ENCODE measurements at regions not wholly inside any gene's neighbourhood (a gene's known extent, or its start where the extent isn't known, plus 50 kb on each side); places are given as distances from the start of the nearest gene placed in this dataset.
A peak's percentile ranks its signal among the peaks of the same experiment; 100 is the strongest.

GRCh38 chr2:156164091-156164720, 168.3 kb downstream of the NR4A2 start:
- no peak for DNase-seq

GRCh38 chr2:156158808-156159207, 173.7 kb downstream of the NR4A2 start:
- peak; percentile 39 for DNase-seq

- DNase-seq: no peak
Observed at GRCh38 chr2:156157670-156158069, 174.9 kb downstream of the NR4A2 start.

GRCh38 chr2:156156580-156156979, 175.9 kb downstream of the NR4A2 start:
- no peak for DNase-seq

- no peak for DNase-seq
Observed at GRCh38 chr2:156155319-156155718, 177.2 kb downstream of the NR4A2 start.

- no peak for DNase-seq
Observed at GRCh38 chr2:156151351-156151750, 181.2 kb downstream of the NR4A2 start.

- DNase-seq: no peak
Observed at GRCh38 chr2:156147594-156148330, 184.8 kb downstream of the NR4A2 start.

- DNase-seq: no peak
Observed at GRCh38 chr2:156145976-156146375, 186.5 kb downstream of the NR4A2 start.

- no peak for DNase-seq
Observed at GRCh38 chr2:156145469-156145868, 187.1 kb downstream of the NR4A2 start.

GRCh38 chr2:156136566-156136965, 196.0 kb downstream of the NR4A2 start:
- no peak for DNase-seq

- no peak for DNase-seq
Observed at GRCh38 chr2:156134887-156135286, 197.6 kb downstream of the NR4A2 start.

- DNase-seq: no peak
Observed at GRCh38 chr2:156132941-156133340, 199.6 kb downstream of the NR4A2 start.

- no peak for DNase-seq
Observed at GRCh38 chr2:156132130-156132529, 200.4 kb downstream of the NR4A2 start.

GRCh38 chr2:156129227-156129626, 203.3 kb downstream of the NR4A2 start:
- DNase-seq: no peak

- DNase-seq: no peak
Observed at GRCh38 chr2:156125018-156125417, 207.5 kb downstream of the NR4A2 start.

GRCh38 chr2:156124458-156124857, 208.1 kb downstream of the NR4A2 start:
- no peak for DNase-seq

- DNase-seq: no peak
Observed at GRCh38 chr2:156118753-156119416, 213.6 kb downstream of the NR4A2 start.

- no peak for DNase-seq
Observed at GRCh38 chr2:156116113-156116512, 216.4 kb downstream of the NR4A2 start.

- DNase-seq: no peak
Observed at GRCh38 chr2:156115338-156115737, 217.2 kb downstream of the NR4A2 start.

GRCh38 chr2:156112323-156112722, 220.2 kb downstream of the NR4A2 start:
- no peak for DNase-seq

GRCh38 chr2:156110890-156111289, 221.6 kb downstream of the NR4A2 start:
- DNase-seq: no peak

- DNase-seq: no peak
Observed at GRCh38 chr2:156099382-156099781, 233.1 kb downstream of the NR4A2 start.

GRCh38 chr2:156098506-156098905, 234.0 kb downstream of the NR4A2 start:
- no peak for DNase-seq

GRCh38 chr2:156088587-156088986, 243.9 kb downstream of the NR4A2 start:
- DNase-seq: no peak
